Endothelial cell of umbilical vein (primary cell): ENCODE measurements at regions not wholly inside any gene's neighbourhood (a gene's known extent, or its start where the extent isn't known, plus 50 kb on each side); places are given as distances from the start of the nearest gene placed in this dataset.

Source experiments
- BruUV-seq: library from RNA; stranded (reverse); fragments of 400-500 nt; replicated peaks from 2 replicates; lab custom pipeline; 2021; lab: Mats Ljungman, UMichigan
- CTCF ChIA-PET: fragments of 300-600, 350-600 bp; sonication (Branson Sonifier 250); formaldehyde crosslinking; loops from one replicate; lab custom pipeline; 2021; ENCODE audit warnings: antibody characterized with exemption, inconsistent platforms; lab: Charles Lee
- POLR2A ChIA-PET: fragments of 300-600, 350-600 bp; sonication (Branson Sonifier 250); formaldehyde crosslinking; loops from one replicate; lab custom pipeline; 2021; ENCODE audit warnings: antibody characterized with exemption, inconsistent platforms; lab: Charles Lee
- DNase-seq: peaks from one replicate; pipeline ENCODE4 v3.0.0-alpha.2; 2011; ENCODE audit warnings: low read depth, low spot score
- FAIRE-seq: peaks from 2 replicates; lab custom pipeline; 2011; peaks lifted over from hg19 to GRCh38; lab: Jason Lieb, UNC
- H2AFZ ChIP-seq: 2 replicates; pipeline ENCODE4 v1.6.0; 2012; ENCODE audit warnings: low read depth, low read length, control low read depth, inconsistent platforms
- H3K27ac ChIP-seq: 2 replicates; pipeline ENCODE4 v1.5.1; 2011; ENCODE audit warnings: low read depth, mild to moderate bottlenecking, control low read depth, low read length, moderate library complexity; ENCODE audit not compliant: insufficient read depth
- H3K27me3 ChIP-seq, 2 experiments: 2 replicates each; pipeline versions ENCODE4 v1.6.0 to v1.6.1; 2011; ENCODE audit warnings: low read length in 2 of 2, mixed read lengths in 1 of 2; ENCODE audit not compliant: control insufficient read depth in 2 of 2, insufficient read depth in 2 of 2
- H3K36me3 ChIP-seq, 2 experiments: 2 replicates in 1 of 2; 3 replicates in 1 of 2; pipeline ENCODE4 v1.5.1; 2011; ENCODE audit warnings: low read length in 2 of 2, mild to moderate bottlenecking in 1 of 2, moderate library complexity in 1 of 2; ENCODE audit not compliant: control insufficient read depth in 2 of 2, insufficient read depth in 2 of 2; ENCODE audit errors: extremely low read depth in 1 of 2
- H3K4me1 ChIP-seq: 3 replicates; pipeline ENCODE4 v1.5.1; 2011; ENCODE audit warnings: mild to moderate bottlenecking, low read length; ENCODE audit not compliant: control insufficient read depth, insufficient read depth; ENCODE audit errors: extremely low read depth
- H3K4me2 ChIP-seq: 2 replicates; pipeline ENCODE4 v1.6.1; 2011; ENCODE audit warnings: low read length, control low read depth, mixed read lengths; ENCODE audit not compliant: insufficient read depth
- H3K4me3 ChIP-seq, 3 experiments: fragments of 200-600 bp in 1 of 3; sonication (generic), shearing (Covaris generic) in 1 of 3; replicated peaks in 1 of 3; 2 replicates each; pipeline ENCODE4 v1.5.1; 2011 to 2016; ENCODE audit warnings: control low read depth in 3 of 3, low read length in 3 of 3, mild to moderate bottlenecking in 2 of 3, inconsistent platforms in 1 of 3, low read depth in 1 of 3, moderate library complexity in 1 of 3; ENCODE audit not compliant: insufficient read depth in 1 of 3
- H3K79me2 ChIP-seq: 2 replicates; pipeline ENCODE4 v1.6.0; 2012; ENCODE audit warnings: low read length, inconsistent platforms; ENCODE audit not compliant: control insufficient read depth, insufficient read depth
- H3K9ac ChIP-seq: replicated peaks from 2 replicates; pipeline ENCODE3; 2011; ENCODE audit warnings: low read length, control low read depth; ENCODE audit not compliant: insufficient read depth; ENCODE audit errors: extremely low read depth
- H3K9me1 ChIP-seq: replicated peaks from 3 replicates; pipeline ENCODE4 v1.6.0; 2011; ENCODE audit warnings: mild to moderate bottlenecking, low read length; ENCODE audit not compliant: control insufficient read depth, insufficient read depth; ENCODE audit errors: extremely low read depth
- H3K9me3 ChIP-seq: replicated peaks from 2 replicates; pipeline ENCODE4 v1.5.1; 2012; ENCODE audit warnings: low read length, inconsistent platforms; ENCODE audit not compliant: control insufficient read depth, insufficient read depth
- H4K20me1 ChIP-seq: replicated peaks from 2 replicates; pipeline ENCODE3; 2011; ENCODE audit warnings: mild to moderate bottlenecking, low read length; ENCODE audit not compliant: control insufficient read depth, insufficient read depth; ENCODE audit errors: extremely low read depth
- EZH2 ChIP-seq: IDR thresholded peaks from 2 replicates; pipeline ENCODE4 v1.6.1; 2012; ENCODE audit warnings: borderline replicate concordance, low read depth, mild to moderate bottlenecking, moderate library complexity, low read length, inconsistent platforms; ENCODE audit not compliant: severe bottlenecking
- GATA2 ChIP-seq: IDR thresholded peaks from 2 replicates; pipeline ENCODE4 v1.7.0; 2011; ENCODE audit warnings: low read depth, mild to moderate bottlenecking, moderate library complexity, mixed read lengths, low read length; ENCODE audit not compliant: insufficient read length, insufficient read depth
- MYC ChIP-seq: IDR thresholded peaks from one replicate; pipeline ENCODE4 v1.6.1; 2011; ENCODE audit warnings: mild to moderate bottlenecking, low read depth, low read length
- POLR2A ChIP-seq: IDR thresholded peaks from 2 replicates; pipeline ENCODE4 v1.6.1; 2012; ENCODE audit warnings: low read depth, mild to moderate bottlenecking, control low read depth, low read length
- dilution Hi-C: fragments of 300-500 bp; cut with MboI; formaldehyde crosslinking; loops from one replicate; pipeline ENCODE4 v1.15.0; 2019; ENCODE audit warnings: low sequenced_read_pairs; ENCODE audit not compliant: extremely low pct_ligation_motif_present
- intact Hi-C: fragments of 100-400 bp; cut with micrococcal nuclease; formaldehyde crosslinking; loops from one replicate; pipeline ENCODE4 v1.10.0; 2022
- TF ChIP-seq, protein P1 (sequence below), 2 donors: IDR thresholded peaks; 1 replicate in 1 of 2; 2 replicates in 1 of 2; pipeline ENCODE4 v1.5.1; 2011; ENCODE audit warnings: low read length in 2 of 2, mild to moderate bottlenecking in 2 of 2, moderate library complexity in 2 of 2, control low read depth in 1 of 2, inconsistent platforms in 1 of 2, low read depth in 1 of 2; ENCODE audit not compliant: insufficient read depth in 1 of 2; ENCODE audit errors: extremely low read depth in 1 of 2
- TF ChIP-seq, protein P2 (sequence below): IDR thresholded peaks from 2 replicates; pipeline ENCODE4 v1.6.1; 2011; ENCODE audit not compliant: insufficient read depth, insufficient read length

DNA sequence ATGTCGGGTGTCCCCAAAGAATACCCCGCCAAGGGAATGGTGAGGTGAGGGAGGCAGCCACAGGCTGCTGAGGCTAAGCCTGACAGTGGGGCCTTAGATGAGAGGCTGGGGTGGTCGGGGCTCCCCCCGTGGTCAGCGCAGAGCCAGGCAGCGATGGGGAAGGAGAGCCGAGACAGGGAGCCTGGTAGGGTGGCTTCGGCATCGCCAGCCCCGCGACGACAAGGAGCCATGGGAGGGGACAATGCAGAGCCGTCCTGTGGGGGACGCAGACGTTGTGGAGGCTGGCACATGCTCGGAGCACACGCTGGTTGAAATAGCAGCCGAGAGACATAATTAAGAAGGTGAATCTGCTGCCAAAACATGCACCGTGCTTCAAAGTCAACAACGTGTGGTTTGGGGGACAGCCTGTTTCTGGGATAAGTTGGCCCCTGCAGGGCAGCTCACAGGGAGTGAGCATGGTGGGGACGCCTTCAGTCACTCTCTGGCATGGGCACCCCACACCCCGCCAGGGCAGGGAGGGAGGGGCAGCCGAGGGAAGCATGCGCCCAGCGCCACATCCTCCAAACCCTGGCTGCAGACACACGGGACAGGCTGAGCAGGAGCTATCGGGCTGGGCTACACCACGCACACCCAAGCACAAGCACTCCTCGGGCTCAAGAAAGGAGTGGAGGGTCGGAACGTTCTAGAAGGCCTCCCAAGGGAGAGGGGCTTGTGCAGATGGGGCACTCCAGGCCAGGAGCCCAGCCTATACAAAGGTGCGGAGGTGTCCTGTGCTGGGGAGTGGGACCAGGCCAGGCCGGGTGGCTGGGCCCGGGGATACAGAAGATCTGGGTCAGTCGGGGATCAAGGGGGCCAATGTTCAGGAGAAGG, 66.6 kb upstream of the C14orf180 start:
- BruUV-seq, result no TSS peak
- Histone ChIP-seq H4K20me1 (no peaks in the 10 kb centered on the region), H3K79me2 (no peaks in the 10 kb centered on the region), H3K9ac (no peak overlapping the region), H3K27me3 (no peaks in the 10 kb centered on the region), H3K4me3 (no peak overlapping the region), H3K27ac (no peak overlapping the region), H3K36me3 (no peaks in the 10 kb centered on the region), H2AFZ (no peak overlapping the region), H3K4me2 (no peak overlapping the region), H3K9me3 (no peaks in the 10 kb centered on the region), H3K9me1 (no peaks in the 10 kb centered on the region), H3K4me1 (no peaks in the 10 kb centered on the region)
- ChIA-PET POLR2A (no interaction called here), CTCF (no interaction called here)
- no peak for DNase-seq
- TF ChIP-seq EZH2, result no peak
- no peak for TF ChIP-seq GATA2
- TF ChIP-seq MYC, result no peak
- no peak for TF ChIP-seq POLR2A
- FAIRE-seq, result no peak
- intact Hi-C loops (no loop called here), dilution Hi-C loops (no loop called here)

DNA sequence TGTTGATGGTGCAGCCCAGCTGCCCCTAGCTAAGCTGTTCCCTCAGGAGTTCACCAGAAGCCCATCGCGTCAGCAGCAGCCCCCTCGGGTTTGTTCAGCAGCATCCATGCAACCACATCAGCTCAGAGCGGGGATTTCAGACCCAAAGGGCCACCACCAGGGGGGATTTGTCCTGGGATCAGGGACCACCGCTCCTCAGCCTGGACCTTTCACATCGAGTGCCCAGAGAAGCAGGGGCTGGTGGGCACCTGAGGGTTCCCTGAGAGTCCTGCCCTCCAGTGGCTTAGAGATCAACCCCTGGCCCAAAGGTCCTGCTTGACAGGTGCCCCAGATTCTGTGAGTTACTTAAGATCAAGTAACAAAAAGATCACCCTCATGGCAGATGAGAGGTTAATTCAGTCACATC, 65.9 kb upstream of the C14orf180 start:
- Histone ChIP-seq H3K9ac (no peak overlapping the region), H4K20me1 (no peaks in the 10 kb centered on the region), H3K27me3 (no peaks in the 10 kb centered on the region), H3K9me1 (no peaks in the 10 kb centered on the region), H3K4me3 (no peak overlapping the region), H3K9me3 (no peaks in the 10 kb centered on the region), H3K36me3 (no peaks in the 10 kb centered on the region), H2AFZ (no peak overlapping the region), H3K79me2 (no peaks in the 10 kb centered on the region), H3K4me1 (no peaks in the 10 kb centered on the region), H3K4me2 (no peak overlapping the region), H3K27ac (no peak overlapping the region)
- BruUV-seq, result no TSS peak
- CTCF ChIA-PET, result no interaction called here
- dilution Hi-C loops, result no loop called here
- FAIRE-seq (no peak), DNase-seq (no peak)
- intact Hi-C loops, result no loop called here
- POLR2A ChIA-PET, result no interaction called here
- no peak for TF ChIP-seq POLR2A
- TF ChIP-seq, protein P1, sequence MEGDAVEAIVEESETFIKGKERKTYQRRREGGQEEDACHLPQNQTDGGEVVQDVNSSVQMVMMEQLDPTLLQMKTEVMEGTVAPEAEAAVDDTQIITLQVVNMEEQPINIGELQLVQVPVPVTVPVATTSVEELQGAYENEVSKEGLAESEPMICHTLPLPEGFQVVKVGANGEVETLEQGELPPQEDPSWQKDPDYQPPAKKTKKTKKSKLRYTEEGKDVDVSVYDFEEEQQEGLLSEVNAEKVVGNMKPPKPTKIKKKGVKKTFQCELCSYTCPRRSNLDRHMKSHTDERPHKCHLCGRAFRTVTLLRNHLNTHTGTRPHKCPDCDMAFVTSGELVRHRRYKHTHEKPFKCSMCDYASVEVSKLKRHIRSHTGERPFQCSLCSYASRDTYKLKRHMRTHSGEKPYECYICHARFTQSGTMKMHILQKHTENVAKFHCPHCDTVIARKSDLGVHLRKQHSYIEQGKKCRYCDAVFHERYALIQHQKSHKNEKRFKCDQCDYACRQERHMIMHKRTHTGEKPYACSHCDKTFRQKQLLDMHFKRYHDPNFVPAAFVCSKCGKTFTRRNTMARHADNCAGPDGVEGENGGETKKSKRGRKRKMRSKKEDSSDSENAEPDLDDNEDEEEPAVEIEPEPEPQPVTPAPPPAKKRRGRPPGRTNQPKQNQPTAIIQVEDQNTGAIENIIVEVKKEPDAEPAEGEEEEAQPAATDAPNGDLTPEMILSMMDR (IDR thresholded peaks at IDR 0.05; ENCODE audit: extremely low read depth in 1 of 2, insufficient read depth in 1 of 2, low read depth in 1 of 2, low read length in 2 of 2), result no peak
- TF ChIP-seq, protein P2, sequence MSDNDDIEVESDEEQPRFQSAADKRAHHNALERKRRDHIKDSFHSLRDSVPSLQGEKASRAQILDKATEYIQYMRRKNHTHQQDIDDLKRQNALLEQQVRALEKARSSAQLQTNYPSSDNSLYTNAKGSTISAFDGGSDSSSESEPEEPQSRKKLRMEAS, result no peak
